C4-2B (cell line): ENCODE measurements at regions not wholly inside any gene's neighbourhood (a gene's known extent, or its start where the extent isn't known, plus 50 kb on each side); places are given as distances from the start of the nearest gene placed in this dataset.

Source experiments
- CTCF ChIP-seq: fragments of 450-650 bp; conservative IDR thresholded peaks from 2 replicates; pipeline ENCODE4 v1.5.1; 2017; ENCODE audit warnings: mild to moderate bottlenecking
- ZFX ChIP-seq: fragments of 450-650 bp; IDR thresholded peaks from 2 replicates; pipeline ENCODE4 v1.6.1; 2017

GRCh38 chr19:30824809-30825208 lies 452.6 kb downstream of the ZNF536 start:
- no peak for TF ChIP-seq CTCF
- no peak for TF ChIP-seq ZFX
